ENCODE measurements at regions not wholly inside any gene's neighbourhood (a gene's known extent, or its start where the extent isn't known, plus 50 kb on each side); places are given as distances from the start of the nearest gene placed in this dataset.

DNA sequence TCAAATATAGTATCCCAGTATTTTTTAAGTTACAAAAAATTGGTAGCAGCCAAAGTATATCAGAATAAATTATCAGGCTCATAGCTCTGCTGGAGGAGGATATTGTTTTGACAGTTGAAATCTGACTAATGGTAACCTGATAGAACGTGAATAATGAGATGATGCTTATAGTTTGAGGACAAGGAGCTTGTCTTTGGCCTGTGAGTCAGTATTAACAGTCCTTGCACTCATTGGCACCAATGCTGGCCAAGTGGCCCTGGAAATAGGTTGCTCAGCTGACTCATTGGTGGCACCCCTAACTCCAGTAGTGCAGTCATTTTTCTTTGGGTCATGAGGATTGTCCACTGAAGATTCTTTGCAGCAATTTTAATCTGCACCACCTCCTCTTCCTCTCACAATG lies 203.3 kb upstream of the JADE1 start:
- 71 to 83% (median 77%) methylated on average over 1 of the region's 1 CpG for WGBS, 5 donors

GRCh38 chr4:128604840-128605239 lies 204.7 kb upstream of the JADE1 start:
- TF ChIP-seq CTCF (IDR thresholded peaks at IDR 0.05) (no peak), POLR2A (IDR thresholded peaks at IDR 0.05) (no peak), POLR2AphosphoS5 (IDR thresholded peaks at IDR 0.05) (no peak), EP300 (IDR thresholded peaks at IDR 0.05) (no peak)
- intact Hi-C loops (cut with DNase I; ENCODE audit: low total_unique reads), result no loop called here
- Histone ChIP-seq H3K27me3 (no peaks in the 10 kb centered on the region), H3K4me1 (peaks cover 21 to 27% (median 23%) of the 10 kb centered on the region in 4 donors), H3K27ac (no peak overlapping the region), H3K9me3 (no peaks in the 10 kb centered on the region), H3K36me3 (no peaks in the 10 kb centered on the region), H3K4me3 (no peak overlapping the region)
- 54 to 75% (median 69%) methylated on average over 2 of the region's 2 CpGs for WGBS, 5 donors
- DNase-seq, result no peak

More for the DNA sequence above, 203.3 kb upstream of the JADE1 start:
- Histone ChIP-seq H3K36me3 (no peaks in the 10 kb centered on the region), H3K27ac (no peak overlapping the region), H3K4me3 (no peak overlapping the region), H3K9me3 (no peaks in the 10 kb centered on the region), H3K27me3 (no peaks in the 10 kb centered on the region), H3K4me1 (peaks cover 10 to 14% (median 10%) of the 10 kb centered on the region in 4 donors)
- no peak for TF ChIP-seq POLR2A (IDR thresholded peaks at IDR 0.05)
- TF ChIP-seq POLR2AphosphoS5 (IDR thresholded peaks at IDR 0.05), result no peak
- TF ChIP-seq CTCF (IDR thresholded peaks at IDR 0.05), result no peak
- DNase-seq, result no peak
- intact Hi-C loops (cut with DNase I; ENCODE audit: low total_unique reads), result no loop called here

GRCh38 chr4:128604204-128604603 lies 205.3 kb upstream of the JADE1 start:
- intact Hi-C loops (cut with DNase I; ENCODE audit: low total_unique reads), result no loop called here
- Histone ChIP-seq H3K27me3 (no peaks in the 10 kb centered on the region), H3K4me1 (peaks cover 27 to 33% (median 29%) of the 10 kb centered on the region in 4 donors), H3K27ac (no peak overlapping the region), H3K4me3 (no peak overlapping the region), H3K36me3 (no peaks in the 10 kb centered on the region), H3K9me3 (no peaks in the 10 kb centered on the region)
- TF ChIP-seq CTCF (IDR thresholded peaks at IDR 0.05) (no peak), POLR2A (IDR thresholded peaks at IDR 0.05) (no peak), POLR2AphosphoS5 (IDR thresholded peaks at IDR 0.05) (no peak), EP300 (IDR thresholded peaks at IDR 0.05) (no peak)
- no peak for DNase-seq
- WGBS, 5 donors, result 86 to 100% (median 95%) methylated on average over 1 of the region's 1 CpG

DNA sequence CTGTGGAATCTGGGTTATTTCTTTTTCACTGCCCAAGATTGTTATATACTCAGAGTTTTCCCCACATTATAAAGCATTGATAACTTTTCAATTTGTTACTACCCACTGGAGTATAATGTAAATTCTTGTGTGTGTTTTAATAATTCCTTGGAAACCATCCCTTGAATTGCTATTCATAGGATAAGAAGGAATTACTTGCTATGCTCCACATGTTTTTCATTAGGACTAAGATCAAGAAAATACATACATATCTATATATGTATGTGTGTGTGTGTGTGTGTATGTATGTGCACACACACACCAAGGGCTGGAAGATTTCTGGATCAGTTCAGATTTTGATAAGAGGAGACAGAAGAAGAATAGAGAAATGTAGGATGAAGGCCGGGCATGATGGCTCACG lies 206.4 kb upstream of the JADE1 start:
- H3K36me3 ChIP-seq, result no peaks in the 10 kb centered on the region
- no peaks in the 10 kb centered on the region for H3K9me3 ChIP-seq
- no peak for TF ChIP-seq CTCF (IDR thresholded peaks at IDR 0.05)
- TF ChIP-seq POLR2AphosphoS5 (IDR thresholded peaks at IDR 0.05), result no peak
- no peak for TF ChIP-seq EP300 (IDR thresholded peaks at IDR 0.05)
- no peak for TF ChIP-seq POLR2A (IDR thresholded peaks at IDR 0.05)
- H3K27me3 ChIP-seq, result no peaks in the 10 kb centered on the region
- H3K27ac ChIP-seq, result no peak overlapping the region
- no peak overlapping the region for H3K4me3 ChIP-seq
- intact Hi-C loops (cut with DNase I; ENCODE audit: low total_unique reads), result no loop called here
- 86 to 98% (median 96%) methylated on average over 2 of the region's 2 CpGs for WGBS, 5 donors
- peaks cover 30 to 40% (median 34%) of the 10 kb centered on the region in 4 donors for H3K4me1 ChIP-seq
- no peak for DNase-seq
